SK-N-SH (cell line): ENCODE measurements at regions not wholly inside any gene's neighbourhood (a gene's known extent, or its start where the extent isn't known, plus 50 kb on each side); places are given as distances from the start of the nearest gene placed in this dataset.

Source experiments
- CTCF ChIA-PET: fragments of 300-600, 350-600 bp; formaldehyde crosslinking; extraction: SDS; loops from one replicate; lab custom pipeline; 2021; lab: Yijun Ruan, JAX
- POLR2A ChIA-PET: fragments of 350-600 bp; sonication (Branson Sonifier 250); formaldehyde crosslinking; extraction: SDS; loops from one replicate; lab custom pipeline; 2020; ENCODE audit warnings: antibody characterized with exemption, inconsistent platforms; lab: Yijun Ruan, JAX
- DNase-seq: peaks from one replicate; pipeline ENCODE4 v3.0.0; 2012
- H2AFZ ChIP-seq: fragments of 200-600 bp; sonication (generic); 2 replicates; pipeline ENCODE4 v1.8.1; 2016; ENCODE audit warnings: antibody characterized with exemption, mild to moderate bottlenecking, low read depth
- H3F3A ChIP-seq: fragments of 200-600 bp; sonication (generic); replicated peaks from 2 replicates; pipeline ENCODE3; 2016; ENCODE audit warnings: antibody characterized with exemption, mild to moderate bottlenecking; ENCODE audit not compliant: insufficient read depth
- H3K27ac ChIP-seq, 2 experiments: fragments of 200-500 bp in 1 of 2; fragments of 200-600 bp in 1 of 2; sonication (Bioruptor generic) in 1 of 2; sonication (generic), shearing (Covaris generic) in 1 of 2; 2 replicates each; pipeline versions ENCODE4 v1.5.1 to v1.6.1; 2014 to 2016; ENCODE audit warnings: low read depth in 2 of 2, inconsistent platforms in 1 of 2, low read length in 1 of 2, mild to moderate bottlenecking in 1 of 2, mixed read lengths in 1 of 2
- H3K27me3 ChIP-seq: fragments of 200-600 bp; sonication (generic), shearing (Covaris generic); 2 replicates; pipeline ENCODE4 v1.6.1; 2016; ENCODE audit warnings: mixed run types; ENCODE audit not compliant: insufficient read depth
- H3K36me3 ChIP-seq, 2 experiments: fragments of 200-500 bp in 1 of 2; fragments of 200-600 bp in 1 of 2; sonication (Bioruptor generic) in 1 of 2; sonication (generic) in 1 of 2; replicated peaks in 1 of 2; 2 replicates each; pipeline versions ENCODE3 to v1.5.1; 2014 to 2016; ENCODE audit warnings: low read length in 1 of 2, mild to moderate bottlenecking in 1 of 2; ENCODE audit not compliant: insufficient read depth in 2 of 2, control insufficient read depth in 1 of 2
- H3K4me1 ChIP-seq, 2 experiments: fragments of 200-500 bp in 1 of 2; fragments of 200-600 bp in 1 of 2; sonication (Bioruptor generic) in 1 of 2; sonication (generic), shearing (Covaris generic) in 1 of 2; 2 replicates each; pipeline versions ENCODE4 v1.5.1 to v1.6.1; 2014 to 2016; ENCODE audit warnings: low read depth in 1 of 2, low read length in 1 of 2, mixed run types in 1 of 2; ENCODE audit not compliant: insufficient read depth in 2 of 2, control insufficient read depth in 1 of 2
- H3K4me2 ChIP-seq: fragments of 200-600 bp; sonication (generic), shearing (Covaris generic); 2 replicates; pipeline ENCODE4 v1.6.1; 2017; ENCODE audit warnings: mixed run types
- H3K4me3 ChIP-seq, 2 experiments: fragments of 200-500 bp in 1 of 2; fragments of 200-600 bp in 1 of 2; sonication (Bioruptor generic) in 1 of 2; sonication (generic), shearing (Covaris generic) in 1 of 2; 2 replicates each; pipeline versions ENCODE4 v1.5.1 to v1.8.1; 2014 to 2016; ENCODE audit warnings: low read depth in 2 of 2, inconsistent platforms in 1 of 2, low read length in 1 of 2, mild to moderate bottlenecking in 1 of 2, mixed read lengths in 1 of 2, moderate library complexity in 1 of 2
- H3K79me2 ChIP-seq: fragments of 200-600 bp; sonication (generic); 2 replicates; pipeline ENCODE4 v1.8.1; 2017; ENCODE audit warnings: mild to moderate bottlenecking; ENCODE audit not compliant: insufficient read depth
- H3K9ac ChIP-seq: fragments of 200-600 bp; sonication (generic); 2 replicates; pipeline ENCODE4 v1.6.1; 2017; ENCODE audit warnings: mixed run types
- H3K9me2 ChIP-seq: fragments of 200-600 bp; sonication (generic); 2 replicates; pipeline ENCODE4 v1.6.1; 2017; ENCODE audit warnings: mixed run types
- H3K9me3 ChIP-seq: fragments of 200-600 bp; sonication (generic); 2 replicates; pipeline ENCODE4 v1.6.1; 2017; ENCODE audit warnings: mixed run types, mild to moderate bottlenecking, moderate library complexity
- H4K20me1 ChIP-seq: fragments of 200-600 bp; sonication (generic); 2 replicates; pipeline ENCODE4 v1.6.1; 2017; ENCODE audit warnings: mild to moderate bottlenecking, mixed run types; ENCODE audit not compliant: insufficient read depth
- CHD2 ChIP-seq: fragments of 150-350 bp; IDR thresholded peaks from 2 replicates; pipeline ENCODE4 v1.6.1; 2018; ENCODE audit warnings: low read length; ENCODE audit not compliant: partially characterized antibody
- CTCF ChIP-seq: fragments of 200-600 bp; sonication (generic); IDR thresholded peaks from 2 replicates; pipeline ENCODE4 v1.6.1; 2017; ENCODE audit warnings: antibody characterized with exemption, mild to moderate bottlenecking, moderate library complexity
- EP300 ChIP-seq, 2 experiments: IDR thresholded peaks; 2 replicates each; pipeline versions ENCODE4 v1.4.0 to v1.6.1; 2012; ENCODE audit warnings: borderline replicate concordance in 1 of 2, low read depth in 1 of 2, low read length in 1 of 2
- EZH2phosphoT487 ChIP-seq: fragments of 200-600 bp; sonication (generic); IDR thresholded peaks from 2 replicates; pipeline ENCODE4 v1.6.1; 2017; ENCODE audit warnings: low read depth, mixed run types, mild to moderate bottlenecking, antibody characterized with exemption, moderate library complexity, borderline replicate concordance
- FOSL2 ChIP-seq: IDR thresholded peaks from 2 replicates; pipeline ENCODE4 v1.4.0; 2012; ENCODE audit warnings: low read depth, mild to moderate bottlenecking, moderate library complexity, borderline replicate concordance
- FOXM1 ChIP-seq: IDR thresholded peaks from 2 replicates; pipeline ENCODE4 v1.4.0; 2012; ENCODE audit warnings: low read depth, mild to moderate bottlenecking
- IRF3 ChIP-seq: fragments of 150-350 bp; IDR thresholded peaks from 2 replicates; pipeline ENCODE4 v1.6.1; 2016; ENCODE audit warnings: mild to moderate bottlenecking, low read depth, low read length
- MEF2A ChIP-seq: IDR thresholded peaks from 2 replicates; pipeline ENCODE4 v1.4.0; 2012; ENCODE audit warnings: low read depth, borderline replicate concordance
- NFIC ChIP-seq: IDR thresholded peaks from 2 replicates; pipeline ENCODE4 v1.4.0; 2012; ENCODE audit warnings: borderline replicate concordance
- NRF1 ChIP-seq: IDR thresholded peaks from 2 replicates; pipeline ENCODE4 v1.6.1; 2012; ENCODE audit warnings: low read depth, mild to moderate bottlenecking, low read length
- PBX3 ChIP-seq: IDR thresholded peaks from 2 replicates; pipeline ENCODE4; 2012
- RCOR1 ChIP-seq: fragments of 150-350 bp; IDR thresholded peaks from 2 replicates; pipeline ENCODE4 v1.6.1; 2017; ENCODE audit warnings: antibody characterized with exemption, low read length
- REST ChIP-seq: IDR thresholded peaks from 2 replicates; pipeline ENCODE4 v1.6.1; 2012; ENCODE audit warnings: mild to moderate bottlenecking, low read depth, low read length, moderate library complexity
- RFX5 ChIP-seq: IDR thresholded peaks from 2 replicates; pipeline ENCODE4 v1.6.1; 2012; ENCODE audit warnings: mild to moderate bottlenecking, improper control_type of control experiment, low read length
- RXRA ChIP-seq: IDR thresholded peaks from 2 replicates; pipeline ENCODE4 v1.4.0; 2012; ENCODE audit warnings: low read depth, mild to moderate bottlenecking, borderline replicate concordance
- SIN3A ChIP-seq: IDR thresholded peaks from 2 replicates; pipeline ENCODE4 v1.6.1; 2012; ENCODE audit warnings: low read depth, mild to moderate bottlenecking, low read length, moderate library complexity, borderline replicate concordance
- SMC3 ChIP-seq: IDR thresholded peaks from 2 replicates; pipeline ENCODE4 v1.6.1; 2012; ENCODE audit warnings: low read depth, low read length, improper control_type of control experiment
- TCF12 ChIP-seq: IDR thresholded peaks from 2 replicates; pipeline ENCODE4 v1.4.0; 2012
- TEAD4 ChIP-seq: IDR thresholded peaks from 2 replicates; pipeline ENCODE4 v1.4.0; 2012; ENCODE audit warnings: mild to moderate bottlenecking, borderline replicate concordance; ENCODE audit not compliant: insufficient read depth
- WGBS: methylation state at CpG from one replicate; pipeline ENCODE4 v1.1.6; 2017; ENCODE audit warnings: low lambda C conversion rate; 5-methylcytosine and 5-hydroxymethylcytosine counted together

GRCh38 chr9:36779582-36779981 is 206.9 kb downstream of the MELK start (continued):
- no peak for TF ChIP-seq RCOR1
- TF ChIP-seq FOSL2: no peak
- TF ChIP-seq TEAD4: no peak
- TF ChIP-seq IRF3: no peak
- TF ChIP-seq NFIC: no peak
- no peak for TF ChIP-seq NRF1
- no peak for TF ChIP-seq CHD2
- TF ChIP-seq, all 33 proteins: peak for 0

- Histone ChIP-seq H3K79me2 (no peaks in the 10 kb centered on the region), H3K9me3 (no peaks in the 10 kb centered on the region), H3K27ac (no peak overlapping the region), H3F3A (no peaks in the 10 kb centered on the region), H3K36me3 (no peaks in the 10 kb centered on the region), H3K9ac (no peak overlapping the region), H4K20me1 (no peaks in the 10 kb centered on the region), H3K4me2 (no peak overlapping the region), H3K9me2 (no peaks in the 10 kb centered on the region), H3K4me1 (no peaks in the 10 kb centered on the region), H2AFZ (no peak overlapping the region), H3K27me3 (peaks cover 22% of the 10 kb centered on the region), H3K4me3 (no peak overlapping the region)
- no peak for TF ChIP-seq PBX3
- TF ChIP-seq REST: no peak
- TF ChIP-seq TCF12: no peak
- TF ChIP-seq FOXM1: no peak
- no peak for TF ChIP-seq EP300 (IDR thresholded peaks at IDR 0.05; ENCODE audit: borderline replicate concordance in 1 of 2, low read depth in 1 of 2, low read length in 1 of 2)
- no peak for TF ChIP-seq CTCF
- no peak for TF ChIP-seq SMC3
- TF ChIP-seq RXRA: no peak
- TF ChIP-seq SIN3A: no peak
- TF ChIP-seq MEF2A: no peak
- no peak for TF ChIP-seq RFX5
- no peak for TF ChIP-seq EZH2phosphoT487
- no peak for TF ChIP-seq RCOR1
- no peak for TF ChIP-seq IRF3
- CTCF ChIA-PET: interaction anchor here (0.7 to 0.8 kb wide), 2 partner anchors 67 to 182 kb away, joined by 3 to 4 read pairs; no protein-coding TSS in a partner anchor
- POLR2A ChIA-PET: no interaction called here
- DNase-seq: no peak
- 44% methylated on average over 5 of the region's 8 CpGs for WGBS
Observed at GRCh38 chr9:36780186-36780585, 207.5 kb downstream of the MELK start.
